A549 (cell line): ENCODE measurements at regions not wholly inside any gene's neighbourhood (a gene's known extent, or its start where the extent isn't known, plus 50 kb on each side); places are given as distances from the start of the nearest gene placed in this dataset.

Experiments
- KDM1A ChIP-seq: fragments of 200-600 bp; sonication (generic); IDR thresholded peaks from 2 replicates; pipeline ENCODE4 v1.6.1; 2016; ENCODE audit warnings: low read depth, mild to moderate bottlenecking
- NFE2L2 ChIP-seq: fragments of 150-350 bp; conservative IDR thresholded peaks from 2 replicates; pipeline ENCODE4 v1.6.1; 2014; ENCODE audit warnings: low read length
- POLR2A ChIP-seq: IDR thresholded peaks from 2 replicates; pipeline ENCODE4 v1.6.1; 2012; ENCODE audit warnings: mild to moderate bottlenecking, low read length

DNA sequence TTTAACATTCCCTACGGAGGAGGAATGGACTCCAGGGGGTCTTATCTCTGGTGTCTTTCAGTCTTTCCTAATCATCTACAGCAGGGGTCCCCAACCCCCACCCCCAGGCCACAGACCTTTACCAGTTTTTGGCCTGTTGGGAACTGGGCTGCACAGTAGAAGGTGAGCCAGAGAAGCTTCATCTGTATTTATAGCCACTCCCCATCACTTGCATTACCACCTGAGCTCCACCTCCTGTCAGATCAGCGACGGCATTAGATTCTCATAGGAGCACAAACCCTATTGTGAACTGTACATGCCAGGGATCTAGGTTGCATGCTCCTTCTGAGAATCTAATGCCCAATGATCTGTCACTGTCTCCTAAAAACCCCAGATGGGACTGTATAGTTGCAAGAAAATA, 120.0 kb upstream of the TMTC4 start:
- TF ChIP-seq POLR2A (no peak), NFE2L2 (no peak), KDM1A (no peak)
